Stimulated activated memory B cell treated with anti-CD40 and anti-IgM and Interleukin-4, amounts not matched to agents 10 μg/mL and 1 μg/mL and 100 μg/mL, for 72 hours (primary cell): ENCODE measurements at regions not wholly inside any gene's neighbourhood (a gene's known extent, or its start where the extent isn't known, plus 50 kb on each side); places are given as distances from the start of the nearest gene placed in this dataset.

Source experiments
- ATAC-seq: fragments of 150-1000 bp; cut with Tn5 transposase; 2 replicates; pipeline ENCODE4 v1.10.0; 2021
- H3K27ac Mint-ChIP-seq: one replicate; pipeline ENCODE4 v1.8.0; 2022; ENCODE audit warnings: mild to moderate bottlenecking, mixed read lengths
- H3K27me3 Mint-ChIP-seq: one replicate; pipeline ENCODE4 v1.8.0; 2022; ENCODE audit warnings: mixed read lengths
- H3K36me3 Mint-ChIP-seq: one replicate; pipeline ENCODE4 v1.8.0; 2022; ENCODE audit warnings: mixed read lengths
- H3K4me1 Mint-ChIP-seq: one replicate; pipeline ENCODE4 v1.8.0; 2022; ENCODE audit warnings: mixed read lengths
- H3K4me3 Mint-ChIP-seq: one replicate; pipeline ENCODE4 v1.8.0; 2022; ENCODE audit warnings: mild to moderate bottlenecking, moderate library complexity, mixed read lengths
- H3K9me3 Mint-ChIP-seq: one replicate; pipeline ENCODE4 v1.8.0; 2022; ENCODE audit warnings: mixed read lengths

GRCh38 chr1:184870319-184870718 lies 104.0 kb downstream of the NIBAN1 start:
- Mint-ChIP-seq H3K27ac (no peak overlapping the region), H3K9me3 (no peaks in the 10 kb centered on the region), H3K36me3 (peaks cover 11% of the 10 kb centered on the region), H3K4me3 (no peak overlapping the region), H3K27me3 (no peaks in the 10 kb centered on the region), H3K4me1 (peaks cover 28% of the 10 kb centered on the region)
- ATAC-seq = no peak

GRCh38 chr1:184867866-184868689 lies 106.2 kb downstream of the NIBAN1 start:
- H3K27me3 Mint-ChIP-seq = no peaks in the 10 kb centered on the region
- peaks cover 3% of the 10 kb centered on the region for H3K36me3 Mint-ChIP-seq
- peak overlapping the region; percentile 26 for H3K4me3 Mint-ChIP-seq
- peak overlapping the region; percentile 70 for H3K27ac Mint-ChIP-seq
- no peak for ATAC-seq
- H3K4me1 Mint-ChIP-seq = peaks cover 32% of the 10 kb centered on the region
- H3K9me3 Mint-ChIP-seq = no peaks in the 10 kb centered on the region

- ATAC-seq = peak; percentile 96
- Mint-ChIP-seq H3K36me3 (no peaks in the 10 kb centered on the region), H3K4me3 (peak overlapping the region; percentile 28), H3K4me1 (peaks cover 32% of the 10 kb centered on the region), H3K27me3 (no peaks in the 10 kb centered on the region), H3K9me3 (no peaks in the 10 kb centered on the region), H3K27ac (peak overlapping the region; percentile 70)
These were observed 107.1 kb downstream of the NIBAN1 start for GRCh38 chr1:184866991-184867788.

- no peaks in the 10 kb centered on the region for H3K36me3 Mint-ChIP-seq
- ATAC-seq = peak; percentile 22
- H3K4me3 Mint-ChIP-seq = peak overlapping the region; percentile 28
- H3K27ac Mint-ChIP-seq = peak overlapping the region; percentile 70
- no peaks in the 10 kb centered on the region for H3K27me3 Mint-ChIP-seq
- H3K9me3 Mint-ChIP-seq = no peaks in the 10 kb centered on the region
- H3K4me1 Mint-ChIP-seq = peaks cover 34% of the 10 kb centered on the region
These were observed 107.7 kb downstream of the NIBAN1 start for GRCh38 chr1:184866586-184866985.

GRCh38 chr1:184865831-184866230 lies 108.5 kb downstream of the NIBAN1 start:
- H3K36me3 Mint-ChIP-seq = no peaks in the 10 kb centered on the region
- ATAC-seq = no peak
- H3K4me3 Mint-ChIP-seq = no peak overlapping the region
- H3K27ac Mint-ChIP-seq = peak overlapping the region; percentile 70
- H3K27me3 Mint-ChIP-seq = no peaks in the 10 kb centered on the region
- peaks cover 40% of the 10 kb centered on the region for H3K4me1 Mint-ChIP-seq
- no peaks in the 10 kb centered on the region for H3K9me3 Mint-ChIP-seq

GRCh38 chr1:184861755-184862336 lies 107.2 kb upstream of the EDEM3 start:
- Mint-ChIP-seq H3K9me3 (no peaks in the 10 kb centered on the region), H3K36me3 (no peaks in the 10 kb centered on the region), H3K4me3 (no peak overlapping the region), H3K4me1 (peaks cover 49% of the 10 kb centered on the region), H3K27ac (peak overlapping the region; percentile 29), H3K27me3 (no peaks in the 10 kb centered on the region)
- no peak for ATAC-seq

- H3K27me3 Mint-ChIP-seq = no peaks in the 10 kb centered on the region
- no peak for ATAC-seq
- no peak overlapping the region for H3K4me3 Mint-ChIP-seq
- peak overlapping the region; percentile 29 for H3K27ac Mint-ChIP-seq
- peaks cover 42% of the 10 kb centered on the region for H3K4me1 Mint-ChIP-seq
- H3K9me3 Mint-ChIP-seq = no peaks in the 10 kb centered on the region
- H3K36me3 Mint-ChIP-seq = no peaks in the 10 kb centered on the region
These were observed 106.5 kb upstream of the EDEM3 start for GRCh38 chr1:184860985-184861754.

- no peaks in the 10 kb centered on the region for H3K36me3 Mint-ChIP-seq
- H3K4me3 Mint-ChIP-seq = no peak overlapping the region
- ATAC-seq = no peak
- H3K9me3 Mint-ChIP-seq = no peaks in the 10 kb centered on the region
- H3K4me1 Mint-ChIP-seq = peaks cover 39% of the 10 kb centered on the region
- no peaks in the 10 kb centered on the region for H3K27me3 Mint-ChIP-seq
- H3K27ac Mint-ChIP-seq = peak overlapping the region; percentile 29
These were observed 105.9 kb upstream of the EDEM3 start for GRCh38 chr1:184860535-184860934.

- ATAC-seq = peak; percentile 91
- H3K4me3 Mint-ChIP-seq = no peak overlapping the region
- peaks cover 39% of the 10 kb centered on the region for H3K4me1 Mint-ChIP-seq
- no peaks in the 10 kb centered on the region for H3K9me3 Mint-ChIP-seq
- peak overlapping the region; percentile 50 for H3K27ac Mint-ChIP-seq
- no peaks in the 10 kb centered on the region for H3K27me3 Mint-ChIP-seq
- no peaks in the 10 kb centered on the region for H3K36me3 Mint-ChIP-seq
These were observed 104.9 kb upstream of the EDEM3 start for GRCh38 chr1:184859381-184860105.

- ATAC-seq = no peak
- no peaks in the 10 kb centered on the region for H3K9me3 Mint-ChIP-seq
- no peaks in the 10 kb centered on the region for H3K27me3 Mint-ChIP-seq
- H3K4me1 Mint-ChIP-seq = peaks cover 39% of the 10 kb centered on the region
- H3K4me3 Mint-ChIP-seq = no peak overlapping the region
- no peaks in the 10 kb centered on the region for H3K36me3 Mint-ChIP-seq
- H3K27ac Mint-ChIP-seq = no peak overlapping the region
These were observed 103.6 kb upstream of the EDEM3 start for GRCh38 chr1:184858288-184858687.

GRCh38 chr1:184854496-184855140 lies 100.0 kb upstream of the EDEM3 start:
- no peak overlapping the region for H3K27ac Mint-ChIP-seq
- ATAC-seq = no peak
- no peaks in the 10 kb centered on the region for H3K27me3 Mint-ChIP-seq
- H3K4me3 Mint-ChIP-seq = no peak overlapping the region
- no peaks in the 10 kb centered on the region for H3K9me3 Mint-ChIP-seq
- H3K36me3 Mint-ChIP-seq = no peaks in the 10 kb centered on the region
- H3K4me1 Mint-ChIP-seq = peaks cover 22% of the 10 kb centered on the region

- H3K4me3 Mint-ChIP-seq = no peak overlapping the region
- no peaks in the 10 kb centered on the region for H3K36me3 Mint-ChIP-seq
- H3K9me3 Mint-ChIP-seq = no peaks in the 10 kb centered on the region
- H3K27me3 Mint-ChIP-seq = no peaks in the 10 kb centered on the region
- ATAC-seq = no peak
- H3K27ac Mint-ChIP-seq = no peak overlapping the region
- peaks cover 16% of the 10 kb centered on the region for H3K4me1 Mint-ChIP-seq
These were observed 99.4 kb upstream of the EDEM3 start for GRCh38 chr1:184854036-184854435.

GRCh38 chr1:184851822-184852746 lies 97.4 kb upstream of the EDEM3 start:
- Mint-ChIP-seq H3K27ac (no peak overlapping the region), H3K4me1 (peaks cover 6% of the 10 kb centered on the region), H3K4me3 (no peak overlapping the region), H3K9me3 (no peaks in the 10 kb centered on the region), H3K27me3 (no peaks in the 10 kb centered on the region), H3K36me3 (no peaks in the 10 kb centered on the region)
- no peak for ATAC-seq
